Adrenal gland (tissue), 9 donors: ENCODE measurements at regions not wholly inside any gene's neighbourhood (a gene's known extent, or its start where the extent isn't known, plus 50 kb on each side); places are given as distances from the start of the nearest gene placed in this dataset.

Experiments used
- DNase-seq, 7 donors: peaks; one replicate each; pipeline ENCODE4 v3.0.0-alpha.2; 2019 to 2020
- H3K27ac ChIP-seq, 5 donors: fragments of 200-600 bp; sonication (generic) in 4 of 5; 1 replicate in 3 of 5; 2 replicates in 2 of 5; pipeline versions ENCODE4 v1.5.1 to v1.8.0; 2016 to 2020; ENCODE audit warnings: mild to moderate bottlenecking in 1 of 5
- H3K27me3 ChIP-seq: fragments of 200-600 bp; 2 replicates; pipeline ENCODE4 v1.8.0; 2021
- H3K36me3 ChIP-seq, 2 donors: fragments of 200-600 bp; replicated peaks in 1 of 2; 1 replicate in 1 of 2; 2 replicates in 1 of 2; pipeline versions ENCODE4 v1.5.1 to v1.8.0; 2018 to 2022
- H3K4me1 ChIP-seq, 2 donors: fragments of 200-600 bp; replicated peaks in 1 of 2; 1 replicate in 1 of 2; 2 replicates in 1 of 2; pipeline versions ENCODE4 v1.5.1 to v1.8.0; 2018 to 2021
- H3K4me3 ChIP-seq, 4 donors: fragments of 200-600 bp; sonication (generic) in 3 of 4; one replicate each; pipeline ENCODE4 v1.5.1; 2016 to 2018
- H3K9me3 ChIP-seq, 3 donors: fragments of 200-600 bp; sonication (generic) in 1 of 3; replicated peaks in 1 of 3; 1 replicate in 2 of 3; 2 replicates in 1 of 3; pipeline versions ENCODE4 v1.5.1 to v1.8.0; 2016 to 2021
- CTCF ChIP-seq, 6 experiments: fragments of 450-650 bp in 4 of 6; fragments of 200-600 bp in 2 of 6; sonication (generic) in 1 of 6; IDR thresholded peaks; 1 replicate in 5 of 6; 2 replicates in 1 of 6; pipeline versions ENCODE4 v1.5.1 to v1.8.0; 2016 to 2021; ENCODE audit warnings: antibody characterized with exemption in 6 of 6, mild to moderate bottlenecking in 2 of 6, moderate library complexity in 1 of 6
- POLR2A ChIP-seq, 2 donors: fragments of 450-650 bp; IDR thresholded peaks; one replicate each; pipeline ENCODE4 v1.6.1; 2017; ENCODE audit warnings: antibody characterized with exemption in 2 of 2, mild to moderate bottlenecking in 2 of 2, moderate library complexity in 1 of 2
- WGBS, 4 donors: extraction: QIAGEN DNeasy Blood & Tissue Kit in 2 of 4; methylation state at CpG; one replicate each; pipeline versions ENCODE4 v1.1.5 to v1.1.7; 2013 to 2017; 5-methylcytosine and 5-hydroxymethylcytosine counted together
- intact Hi-C, 2 donors: fragments of 100-400 bp; cut with DNase I; formaldehyde crosslinking; loops; one replicate each; pipeline versions ENCODE4 v1.14.1 to v1.15.0; 2022 to 2023
- donor health status: healthy with polysubstance abuse.
- donor health status: Bipolar disorder and iron deficiency.
- donor health status: DM: yes; HTN: yes; CAD: no.
- donor health status: DM: no; HTN: no; CAD: no.
- donor health status: DM: no; HTN: no; CAD: no.

GRCh38 chr4:185909972-185910371 lies 98.0 kb upstream of the SORBS2 start:
- intact Hi-C loops = no loop called here
- TF ChIP-seq POLR2A (IDR thresholded peaks at IDR 0.05) (no peak), CTCF (IDR thresholded peaks at IDR 0.05) (no peak)
- no peak overlapping the region for H3K27ac ChIP-seq
- no peaks in the 10 kb centered on the region for H3K27me3 ChIP-seq
- H3K4me3 ChIP-seq = no peak overlapping the region
- H3K36me3 ChIP-seq = no peaks in the 10 kb centered on the region
- DNase-seq = no peak
- WGBS, 4 donors = 81 to 88% (median 85%) methylated on average over 2 of the region's 2 CpGs
- no peaks in the 10 kb centered on the region for H3K9me3 ChIP-seq
- H3K4me1 ChIP-seq = peaks cover 0 to 24% of the 10 kb centered on the region in 2 donors

GRCh38 chr4:185911556-185912064 lies 99.6 kb upstream of the SORBS2 start:
- peak in 1 of 6 experiments; percentile 9 for TF ChIP-seq CTCF (IDR thresholded peaks at IDR 0.05)
- TF ChIP-seq POLR2A (IDR thresholded peaks at IDR 0.05) = no peak
- H3K4me3 ChIP-seq = no peak overlapping the region
- H3K4me1 ChIP-seq = peaks cover 0 to 39% of the 10 kb centered on the region in 2 donors
- 65 to 88% (median 67%) methylated on average over 3 to 4 of the region's 4 CpGs for WGBS, 4 donors
- H3K27ac ChIP-seq = peak overlapping the region in 2 of 5 donors; percentile 24 to 80
- intact Hi-C loops = no loop called here
- no peaks in the 10 kb centered on the region for H3K27me3 ChIP-seq
- no peaks in the 10 kb centered on the region for H3K36me3 ChIP-seq
- no peaks in the 10 kb centered on the region for H3K9me3 ChIP-seq
- DNase-seq = peak in 3 of 7 donors; percentile 12 to 79 (median 42)

GRCh38 chr4:185912779-185913178 lies 100.8 kb upstream of the SORBS2 start:
- no peak overlapping the region for H3K4me3 ChIP-seq
- 56 to 73% (median 66%) methylated on average over 4 of the region's 4 CpGs for WGBS, 4 donors
- H3K36me3 ChIP-seq = no peaks in the 10 kb centered on the region
- no peak for TF ChIP-seq POLR2A (IDR thresholded peaks at IDR 0.05)
- no peak for TF ChIP-seq CTCF (IDR thresholded peaks at IDR 0.05)
- intact Hi-C loops = no loop called here
- peaks cover 0 to 39% of the 10 kb centered on the region in 2 donors for H3K4me1 ChIP-seq
- no peaks in the 10 kb centered on the region for H3K9me3 ChIP-seq
- no peak for DNase-seq
- H3K27ac ChIP-seq = peak overlapping the region in 2 of 5 donors; percentile 54 to 80
- no peaks in the 10 kb centered on the region for H3K27me3 ChIP-seq

- Histone ChIP-seq H3K27ac (peak overlapping the region; percentile 53 to 80 (median 70)), H3K27me3 (no peaks in the 10 kb centered on the region), H3K36me3 (no peaks in the 10 kb centered on the region), H3K9me3 (no peaks in the 10 kb centered on the region), H3K4me3 (no peak overlapping the region), H3K4me1 (peaks cover 0 to 39% of the 10 kb centered on the region in 2 donors)
- intact Hi-C loops = no loop called here
- no peak for TF ChIP-seq CTCF (IDR thresholded peaks at IDR 0.05)
- no peak for TF ChIP-seq POLR2A (IDR thresholded peaks at IDR 0.05)
- peak in 2 of 7 donors; percentile 31 to 35 for DNase-seq
- 44 to 46% (median 45%) methylated on average over 11 of the region's 11 CpGs for WGBS, 4 donors
Observed at GRCh38 chr4:185914583-185915199, 102.7 kb upstream of the SORBS2 start.
